Stimulated activated CD8-positive, alpha-beta memory T cell treated with anti-CD3 and anti-CD28 coated beads, Interleukin-7, amount 100 ng/mL, for 24 hours (primary cell): ENCODE measurements at regions not wholly inside any gene's neighbourhood (a gene's known extent, or its start where the extent isn't known, plus 50 kb on each side); places are given as distances from the start of the nearest gene placed in this dataset.

Source experiments
- DNase-seq: peaks from one replicate; pipeline ENCODE4 v3.0.0-alpha.2; 2020; ENCODE audit warnings: low read depth

DNA sequence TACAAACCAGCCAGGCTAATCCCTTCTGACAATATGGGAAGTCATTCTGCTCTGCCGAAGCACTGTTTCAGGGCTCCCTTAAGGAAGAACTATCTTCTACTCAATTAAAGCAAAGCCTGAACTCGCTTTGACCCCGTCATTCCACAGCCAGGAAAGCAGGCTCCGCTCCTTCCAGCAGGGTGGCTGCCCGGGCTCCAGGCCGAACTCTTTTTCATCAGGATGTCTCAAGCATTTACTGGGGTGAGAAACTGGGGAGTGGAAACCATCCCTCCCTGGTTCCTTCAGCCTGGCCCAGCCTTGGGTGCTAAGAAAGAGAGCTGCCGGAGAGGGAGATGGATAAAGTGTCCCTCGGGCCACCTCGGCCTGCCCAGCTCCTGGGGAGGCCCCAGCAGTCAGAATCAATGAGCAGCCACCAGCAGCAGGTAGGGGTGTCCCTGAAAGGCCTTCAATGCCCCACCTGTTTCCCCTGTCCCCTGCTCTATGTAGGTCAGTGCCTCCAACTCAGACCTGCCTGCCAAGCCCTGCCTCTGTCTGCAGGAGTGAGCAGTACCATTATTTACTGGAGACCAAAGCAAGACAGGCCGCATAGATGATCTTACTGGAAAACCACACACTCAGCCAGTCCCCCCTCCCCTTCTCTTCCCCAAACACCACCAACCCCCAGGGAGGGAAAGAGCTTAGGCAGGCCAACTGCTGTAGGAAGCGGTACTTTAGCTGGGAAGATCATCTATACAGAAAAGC is 225.6 kb upstream of the TLE3 start:
- no peak for DNase-seq

DNA sequence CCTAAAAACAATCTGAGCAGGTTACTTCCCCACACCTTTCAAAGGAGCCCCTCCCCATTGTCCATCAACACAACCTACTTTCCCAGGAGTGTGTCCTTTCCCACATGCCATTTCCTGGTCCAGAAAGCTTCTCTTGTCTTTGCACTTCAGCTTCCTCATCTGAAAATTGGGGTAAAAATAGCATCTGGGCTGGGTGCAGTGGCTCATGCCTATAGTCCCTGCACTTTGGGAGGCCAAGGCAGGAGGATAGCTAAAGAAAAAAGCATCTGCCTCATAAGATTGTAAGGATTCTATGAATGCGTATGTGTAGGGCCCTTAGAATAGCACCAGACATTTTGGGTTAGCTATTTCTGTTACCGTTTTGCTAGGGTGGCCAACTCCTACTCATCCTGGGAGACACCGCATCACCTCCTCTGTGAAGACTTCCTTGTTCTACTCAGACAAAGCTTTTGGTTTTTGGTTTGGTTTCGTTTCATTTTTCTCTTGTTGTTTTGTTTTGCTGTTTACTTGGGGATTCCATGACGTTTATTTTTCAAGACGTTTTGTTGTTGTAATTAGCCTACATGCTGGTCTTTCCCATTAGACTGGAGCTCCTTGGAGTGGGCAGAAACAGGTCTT is 224.4 kb upstream of the TLE3 start:
- no peak for DNase-seq

DNA sequence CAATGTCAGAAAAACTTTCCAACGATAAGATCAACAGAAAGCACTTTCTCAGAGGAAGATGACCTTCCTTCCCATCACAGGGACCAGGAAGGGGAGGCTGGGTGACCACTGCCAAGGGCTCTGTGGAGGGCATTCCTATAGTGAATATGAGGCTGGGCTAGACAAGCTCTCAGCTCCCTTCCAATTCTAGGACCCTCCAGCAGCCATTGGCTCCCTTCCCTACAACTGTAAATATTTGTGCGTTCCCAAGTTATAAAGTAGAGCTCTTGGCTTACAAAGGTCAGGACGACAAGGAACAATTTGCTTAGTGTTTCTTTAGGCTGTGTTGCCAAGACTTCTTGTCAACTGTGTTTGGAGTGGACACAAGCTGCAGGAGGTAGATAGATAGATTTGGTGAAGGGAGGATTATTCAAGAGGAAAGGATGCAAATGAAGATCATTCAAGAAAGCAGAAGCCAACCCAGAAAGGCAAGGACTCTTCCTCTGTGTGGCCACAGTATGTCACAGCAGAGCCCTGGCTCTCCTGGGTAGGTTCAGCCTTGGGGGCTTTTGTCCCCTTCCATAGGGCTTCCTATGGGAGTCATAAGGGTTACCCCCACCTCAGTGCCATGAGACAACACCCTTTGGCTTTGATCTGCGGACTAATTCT is 223.6 kb upstream of the TLE3 start:
- no peak for DNase-seq

DNA sequence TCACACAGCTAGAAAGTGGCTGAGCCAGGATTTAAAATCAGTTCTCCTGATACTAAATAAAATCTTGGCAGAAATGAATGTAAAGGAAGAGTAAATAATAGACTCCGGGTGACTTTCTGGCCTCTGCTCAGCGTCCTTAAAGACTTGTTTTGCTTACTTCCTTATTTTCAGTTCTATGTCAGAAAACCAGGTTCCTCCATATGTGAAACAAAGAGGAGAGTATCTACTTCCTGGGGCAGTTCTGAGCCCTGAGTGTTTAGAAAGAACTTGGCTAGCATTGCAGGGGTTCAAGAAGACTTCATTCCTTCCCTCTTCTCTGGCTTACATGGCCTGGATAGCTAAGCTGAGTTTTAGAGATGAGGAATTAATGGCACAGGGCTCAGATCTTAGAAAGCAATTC is 222.8 kb upstream of the TLE3 start:
- DNase-seq, result no peak

DNA sequence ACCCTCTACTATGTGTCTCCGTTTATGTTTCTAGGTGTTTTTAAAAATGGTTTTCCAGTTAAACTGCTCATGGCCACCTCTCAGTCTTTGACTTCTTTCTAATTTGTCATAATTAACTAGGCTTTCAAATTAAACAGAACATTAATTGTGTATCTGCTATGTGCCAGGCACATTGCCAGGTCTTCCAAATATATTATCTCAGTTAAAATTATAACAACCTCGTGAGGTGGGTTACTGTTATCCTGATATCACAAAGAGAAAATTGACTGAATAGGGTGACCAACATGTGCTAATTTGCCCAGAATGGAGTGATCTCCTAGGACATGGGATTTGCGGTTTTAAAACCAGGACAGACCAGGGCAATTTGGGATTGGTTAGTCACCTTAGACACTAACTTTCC is 222.4 kb upstream of the TLE3 start:
- DNase-seq, result no peak

DNA sequence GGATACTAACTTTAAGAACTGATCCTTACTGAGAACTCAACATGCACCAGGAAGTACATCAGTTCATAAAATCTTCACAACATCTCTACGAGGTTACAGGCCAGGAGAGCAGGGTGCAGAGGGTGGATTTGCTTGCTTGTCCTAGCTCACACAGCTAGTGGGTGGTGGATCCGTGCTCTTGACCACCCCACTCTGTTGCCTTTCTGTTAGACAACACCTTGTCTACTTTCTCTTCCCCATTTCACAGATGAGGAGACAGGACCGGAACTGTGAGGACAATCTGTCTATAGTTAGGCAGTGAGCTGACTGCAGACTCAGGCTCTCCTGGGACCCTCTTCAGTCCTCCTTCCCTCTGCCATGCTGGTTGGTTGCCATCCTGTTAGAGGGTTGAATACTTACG is 221.7 kb upstream of the TLE3 start:
- DNase-seq, result no peak

DNA sequence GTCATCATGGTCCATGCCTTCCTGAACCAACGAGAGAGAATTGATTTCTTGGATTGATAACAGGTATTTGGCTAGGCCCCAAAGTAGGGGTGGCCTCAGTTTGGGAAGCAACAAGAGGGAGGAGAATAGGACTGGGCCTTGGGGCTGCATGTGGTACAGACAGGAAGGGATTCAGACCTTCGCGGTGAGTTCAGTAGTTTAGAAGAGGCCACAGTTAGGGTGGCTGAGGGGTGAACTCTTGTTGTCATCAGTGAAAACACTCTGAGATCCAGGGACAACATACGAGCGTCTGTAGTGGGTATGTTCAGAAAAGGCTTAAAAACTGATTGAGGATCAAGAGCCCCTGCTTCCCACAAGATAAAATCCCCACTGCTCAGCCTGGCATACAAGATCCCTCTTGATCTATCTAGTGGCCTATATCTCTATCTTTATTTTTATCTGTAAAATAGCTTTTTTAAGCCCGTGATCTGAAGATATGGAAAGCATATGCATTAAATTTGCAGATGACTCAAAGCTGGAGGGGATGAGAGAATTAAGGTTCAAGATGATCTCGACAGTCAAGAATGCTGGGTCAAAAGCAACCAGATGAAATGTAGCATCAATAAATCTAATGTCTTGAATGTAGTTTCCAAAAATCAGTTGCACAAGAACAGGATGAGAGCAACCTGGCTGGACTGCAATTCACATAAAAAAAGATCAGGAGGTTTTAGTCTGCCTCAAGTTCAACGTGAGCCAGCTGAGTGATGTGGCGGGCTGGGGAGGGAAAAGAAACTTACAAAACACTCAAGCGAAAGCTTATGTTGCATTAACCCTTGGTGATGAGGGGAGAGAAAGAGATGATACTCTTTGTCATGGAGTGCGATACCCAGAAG is 221.1 kb upstream of the TLE3 start:
- DNase-seq, result no peak

DNA sequence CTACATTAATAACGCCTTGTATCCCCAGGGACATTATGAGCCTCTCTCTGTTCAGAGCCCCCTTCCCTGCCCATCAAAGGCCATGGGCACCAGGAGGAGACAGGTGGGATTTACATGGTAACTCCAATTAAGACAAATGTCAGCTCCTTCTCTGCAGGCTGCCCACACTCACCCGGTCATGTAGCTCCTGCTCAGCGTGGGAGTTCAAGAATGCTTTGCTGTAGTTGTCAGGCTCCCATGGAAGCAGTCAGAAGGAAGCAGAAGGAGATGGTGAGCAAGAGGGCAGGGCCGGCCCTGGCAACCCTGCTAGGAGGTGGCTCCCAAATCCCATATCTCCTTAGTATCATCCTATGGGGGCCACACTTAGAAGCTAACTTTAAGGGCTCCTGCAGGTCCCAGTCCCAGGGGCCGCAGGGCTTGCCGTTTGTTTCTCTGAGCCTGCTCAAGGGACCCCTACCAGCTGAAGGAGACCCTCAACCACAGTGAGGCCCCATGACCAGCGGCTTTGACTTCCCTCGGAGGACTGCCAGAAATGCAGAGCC is 218.4 kb upstream of the TLE3 start:
- DNase-seq, result no peak

DNA sequence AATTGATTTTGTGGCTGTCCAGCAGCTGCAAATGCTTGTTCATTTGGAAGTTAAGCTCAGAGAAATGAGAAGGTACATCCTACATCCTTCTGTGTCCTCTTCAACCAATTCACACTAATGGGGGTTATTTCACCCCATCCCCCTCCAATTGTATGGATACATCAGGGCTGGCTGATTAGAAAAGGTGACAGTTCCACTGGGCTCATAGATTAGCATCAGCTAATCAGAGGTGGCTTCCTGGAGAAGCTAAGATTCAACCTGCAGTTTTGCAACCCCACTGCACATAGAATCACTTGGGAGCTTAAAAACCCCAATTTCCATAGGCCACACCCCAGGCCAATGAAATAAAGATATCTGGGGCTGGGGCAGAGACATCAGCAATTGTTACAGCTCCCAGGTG is 217.7 kb upstream of the TLE3 start:
- no peak for DNase-seq

DNA sequence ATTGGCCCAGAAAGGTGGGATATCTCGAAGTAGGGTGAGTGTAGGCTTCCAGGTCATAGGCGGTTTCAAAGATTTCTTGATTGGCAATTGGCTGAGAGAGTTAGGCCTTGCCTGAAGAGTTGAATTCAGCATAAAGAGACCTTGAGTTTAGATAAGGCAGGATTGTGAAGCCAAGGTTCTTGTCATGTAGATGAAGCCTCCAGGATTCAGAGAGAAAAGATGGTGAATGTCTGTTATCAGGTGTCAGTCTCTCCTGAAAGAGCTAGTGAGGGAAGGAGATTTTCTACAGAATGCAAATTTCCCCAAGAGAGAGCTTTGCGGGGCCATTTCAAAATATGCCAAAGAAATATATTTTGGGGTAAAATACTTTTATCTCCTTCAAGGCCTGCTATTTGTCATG is 217.0 kb upstream of the TLE3 start:
- no peak for DNase-seq

DNA sequence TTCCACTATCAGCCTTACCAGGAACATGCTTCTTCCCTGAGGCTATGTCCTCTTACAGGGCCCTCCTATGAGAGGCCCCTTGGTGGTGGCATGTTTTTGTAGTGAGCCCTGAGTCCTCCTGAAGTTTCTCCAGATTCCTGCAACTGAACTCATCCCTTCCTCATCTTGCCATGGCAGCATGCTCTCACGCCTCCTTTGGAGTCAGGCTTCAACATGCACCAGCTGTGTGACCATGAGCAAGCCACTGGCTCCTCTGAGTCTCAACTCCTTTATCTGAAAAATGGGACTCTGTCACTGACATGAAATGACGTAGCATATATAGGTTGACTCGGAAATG is 216.3 kb upstream of the TLE3 start:
- DNase-seq, result no peak

DNA sequence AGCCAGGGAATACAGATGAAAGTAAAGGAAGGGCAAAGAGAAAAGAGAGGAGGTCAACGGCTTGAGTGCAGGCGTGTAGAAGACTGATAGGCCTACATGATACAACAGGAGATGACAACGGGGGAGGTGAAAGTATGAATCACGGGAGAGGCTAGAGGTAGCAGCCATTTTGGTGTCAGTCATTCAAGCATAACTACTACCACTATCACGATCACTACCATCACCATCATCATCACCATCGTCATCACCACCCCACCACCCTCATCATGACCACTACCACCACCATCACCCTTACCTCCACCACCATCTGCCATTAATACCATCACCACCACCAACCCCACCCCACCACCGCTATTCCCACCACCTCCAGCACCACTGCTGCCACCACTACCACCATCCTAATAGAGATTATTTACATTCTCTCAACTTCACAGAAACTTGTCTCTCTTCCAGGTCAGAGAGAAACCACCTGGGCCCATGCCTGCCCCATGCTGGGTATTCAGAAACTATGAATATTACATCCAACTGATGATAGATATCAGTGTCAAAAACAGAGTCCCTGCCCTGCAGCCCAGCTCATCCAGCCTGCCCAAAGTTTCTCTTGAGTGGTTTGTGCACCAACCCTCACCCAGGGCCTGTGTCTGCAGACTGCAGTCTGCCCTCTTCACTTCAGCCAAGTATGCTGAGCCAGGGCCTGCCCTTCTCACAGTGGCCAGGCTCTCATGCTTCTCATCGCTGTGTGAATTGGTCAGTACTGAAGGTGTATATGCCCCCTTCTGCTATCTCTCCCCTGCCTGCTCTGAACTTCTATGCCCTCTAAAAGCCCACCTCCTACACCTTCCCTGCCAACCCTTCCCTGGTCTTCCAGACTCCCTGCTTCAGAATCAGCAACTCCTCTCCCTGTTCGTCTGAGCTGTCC is 215.6 kb upstream of the TLE3 start:
- no peak for DNase-seq

DNA sequence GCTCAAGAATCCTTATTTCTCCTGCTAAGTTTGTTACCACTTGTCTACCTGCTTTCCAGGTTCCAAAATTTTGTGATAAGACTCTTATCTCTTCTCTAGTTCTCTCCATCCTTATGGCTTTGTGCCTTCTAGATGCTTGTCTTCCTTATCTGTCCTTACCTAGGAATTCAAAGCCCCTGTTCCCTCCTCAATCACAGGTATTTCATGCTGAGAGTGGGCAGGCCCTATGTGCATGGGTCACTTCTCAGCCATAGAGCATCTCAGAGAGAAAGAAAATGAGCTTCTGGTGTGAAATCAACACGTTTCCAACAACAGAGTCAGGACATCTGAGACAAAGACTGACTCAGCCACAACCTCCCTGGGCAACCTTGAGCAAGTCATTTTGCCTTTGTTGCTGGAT is 214.1 kb upstream of the TLE3 start:
- no peak for DNase-seq

DNA sequence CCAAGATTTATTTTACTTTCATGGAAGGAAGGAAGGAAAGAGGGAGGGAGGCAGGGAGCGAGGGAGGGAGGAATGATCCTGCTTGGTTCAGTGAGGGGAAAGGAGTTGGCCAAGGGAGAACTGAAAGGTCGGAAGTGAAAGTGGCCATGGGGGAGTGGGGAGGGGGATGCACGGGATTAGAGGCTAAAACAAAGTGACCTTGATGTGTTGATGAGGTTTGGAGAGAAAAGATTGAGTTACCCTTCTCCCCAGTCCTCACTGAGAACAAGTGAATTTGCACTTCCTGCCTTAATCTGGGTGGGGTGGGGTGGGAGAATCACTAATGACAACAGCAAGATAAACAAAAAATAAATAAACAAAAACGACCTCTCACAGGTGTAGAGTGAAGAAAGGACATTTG is 212.0 kb upstream of the TLE3 start:
- DNase-seq, result no peak

DNA sequence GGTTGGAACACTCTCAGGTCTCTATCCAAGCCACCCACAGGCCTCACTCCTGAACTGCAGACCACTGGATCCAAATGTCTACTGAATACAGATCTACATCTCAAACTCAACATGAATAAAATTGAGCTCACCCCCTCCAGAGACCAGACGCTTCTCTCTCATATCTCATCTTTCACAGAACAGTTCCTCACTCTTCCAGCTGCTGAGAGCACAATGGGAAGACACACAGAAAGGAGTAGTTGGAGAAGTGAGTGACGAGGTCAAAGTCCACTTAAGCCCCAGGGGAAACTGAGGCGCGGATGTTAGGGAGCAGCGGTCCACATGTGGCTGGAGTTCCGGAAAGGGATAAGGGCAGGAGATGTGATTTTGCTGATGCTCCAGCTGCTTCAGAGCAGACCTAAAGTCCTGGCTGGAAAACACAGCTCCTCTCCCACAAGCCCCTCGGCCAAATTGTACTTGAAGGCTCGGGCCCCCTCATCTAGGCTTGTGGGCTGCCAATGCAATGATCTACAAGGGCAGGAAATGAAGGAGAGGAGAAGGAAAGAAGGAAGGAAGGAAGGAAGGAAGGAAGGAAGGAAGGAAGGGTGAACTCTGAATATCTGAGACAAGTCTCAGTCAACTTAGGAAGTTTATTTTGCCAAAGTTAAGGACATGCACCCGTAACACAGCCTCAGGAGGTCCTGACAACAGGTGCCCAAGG is 211.2 kb upstream of the TLE3 start:
- no peak for DNase-seq

DNA sequence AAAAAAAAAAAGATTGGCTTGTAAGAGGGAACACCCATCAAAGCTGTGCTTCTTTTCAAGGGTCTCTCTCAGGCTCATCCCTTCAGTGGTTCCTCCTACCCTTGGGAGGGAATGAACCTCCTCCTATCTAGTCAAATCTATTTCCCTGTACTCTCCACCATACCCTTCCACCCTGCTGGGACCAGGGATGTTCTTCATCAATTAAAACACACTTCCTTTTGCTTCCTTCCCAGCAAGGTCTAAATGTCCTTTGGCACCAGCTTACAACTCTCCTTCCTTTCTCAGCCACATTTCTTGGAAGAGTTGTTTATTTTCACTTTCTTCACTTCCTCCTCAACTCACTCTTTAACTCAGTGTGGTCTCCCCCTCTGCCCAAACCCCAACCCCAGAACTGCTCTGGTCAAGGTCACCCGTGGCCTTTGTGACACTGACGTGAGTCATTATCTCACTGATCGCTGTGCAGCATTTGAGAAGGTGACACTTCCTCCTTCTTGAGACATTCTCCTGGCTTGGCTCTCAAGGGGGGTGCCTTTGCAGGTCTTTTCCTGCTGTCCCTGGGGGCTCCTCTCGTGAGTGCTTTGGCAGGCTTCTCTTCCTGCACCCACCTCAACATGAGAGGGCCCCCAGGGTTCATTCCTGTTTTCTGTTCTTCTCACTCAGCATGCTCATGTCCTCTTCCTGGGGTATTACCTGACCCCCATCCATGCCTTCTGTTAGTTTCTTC is 210.5 kb upstream of the TLE3 start:
- no peak for DNase-seq

DNA sequence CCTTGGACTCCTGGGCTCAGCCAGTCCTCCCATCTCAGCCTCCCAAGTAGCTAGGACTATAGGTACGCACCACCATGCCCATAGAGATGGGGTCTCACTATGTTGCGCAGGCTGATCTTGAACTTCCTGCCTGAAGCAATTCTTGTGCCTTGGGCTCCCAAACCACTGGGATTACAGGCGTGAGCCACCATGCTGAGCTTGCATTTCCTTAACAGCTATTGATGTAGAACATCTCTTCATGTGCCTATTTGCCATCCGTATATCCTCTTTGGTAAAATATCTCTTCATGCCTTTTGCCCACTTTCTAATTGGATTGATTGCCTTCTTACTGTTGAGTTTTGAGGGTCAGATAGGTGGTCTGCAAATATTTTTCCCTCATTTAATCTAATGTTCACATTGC is 208.9 kb upstream of the TLE3 start:
- no peak for DNase-seq

DNA sequence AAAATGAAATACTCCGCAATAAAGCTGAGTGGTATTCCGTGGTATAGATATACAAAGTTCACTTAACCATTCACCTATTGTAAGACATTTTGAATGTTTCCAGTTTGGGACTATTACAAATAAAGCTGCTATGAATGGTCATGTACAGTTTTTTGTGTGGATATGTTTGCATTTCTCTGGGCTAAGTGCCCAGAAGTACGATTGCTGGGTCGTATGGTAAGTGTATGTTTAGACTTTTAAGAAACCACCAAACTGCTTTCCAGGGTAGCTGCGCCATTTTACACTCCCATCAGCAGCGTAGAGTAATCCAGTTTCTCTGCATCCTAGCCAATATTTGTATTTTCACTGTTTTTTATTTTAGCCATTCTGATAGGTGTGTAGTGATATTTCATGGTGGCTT is 208.4 kb upstream of the TLE3 start:
- no peak for DNase-seq

DNA sequence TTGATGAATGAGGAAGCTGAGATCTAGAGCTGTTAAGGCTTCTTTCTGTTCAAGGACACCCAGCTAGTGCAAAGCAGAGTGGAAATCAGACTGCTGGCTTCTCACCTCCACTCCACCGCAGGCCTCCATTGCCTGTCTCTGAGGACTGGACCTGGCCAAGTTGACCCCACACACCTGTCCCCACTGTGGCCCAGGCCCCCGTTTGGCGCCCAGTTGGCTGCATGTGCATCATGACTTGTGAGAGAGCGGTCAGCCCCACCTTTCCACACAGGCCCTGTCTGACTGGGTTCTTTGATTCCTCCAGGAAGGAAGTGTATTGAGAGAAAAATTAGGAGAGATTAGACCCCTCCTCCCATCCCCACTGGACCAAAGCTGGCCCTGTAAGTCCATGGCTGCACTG is 206.3 kb upstream of the TLE3 start:
- DNase-seq, result no peak

DNA sequence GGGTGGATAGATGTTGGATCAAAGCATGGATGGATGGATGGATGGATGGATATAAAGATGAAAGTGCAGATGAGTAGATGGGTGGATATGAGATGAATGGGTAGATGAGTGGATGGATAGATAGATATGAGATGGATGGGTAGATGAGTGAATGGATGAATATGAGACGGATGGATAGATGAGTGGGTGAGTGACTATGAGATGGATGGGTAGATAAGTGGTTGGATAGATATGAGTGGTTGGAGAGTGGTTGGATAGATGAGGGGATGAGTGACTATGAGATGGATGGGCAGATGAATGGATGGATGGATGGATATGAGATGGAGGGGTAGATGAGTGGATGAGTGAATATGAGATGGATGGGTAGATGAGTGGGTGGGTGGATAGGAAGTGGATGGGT is 204.6 kb upstream of the TLE3 start:
- no peak for DNase-seq
